K562 (cell line): ENCODE measurements at regions not wholly inside any gene's neighbourhood (a gene's known extent, or its start where the extent isn't known, plus 50 kb on each side); places are given as distances from the start of the nearest gene placed in this dataset.

Experiments
- ATF7 ChIP-seq: fragments of 450-650 bp; IDR thresholded peaks from 2 replicates; pipeline ENCODE4 v1.7.1; 2014; ENCODE audit warnings: mild to moderate bottlenecking, moderate library complexity
- EGR1 ChIP-seq: fragments of 450-650 bp; conservative IDR thresholded peaks from 2 replicates; pipeline ENCODE4 v1.6.1; 2017; ENCODE audit warnings: mild to moderate bottlenecking
- ESRRA ChIP-seq: fragments of 450-650 bp; IDR thresholded peaks from 2 replicates; pipeline ENCODE4 v1.6.1; 2014; ENCODE audit warnings: low read depth, mild to moderate bottlenecking, moderate library complexity, borderline replicate concordance
- FOXM1 ChIP-seq, 2 experiments: fragments of 450-650 bp in 1 of 2; sonication (generic) in 1 of 2; formaldehyde crosslinking in 1 of 2; IDR thresholded peaks; 2 replicates each; pipeline versions ENCODE4 v1.6.1 to v1.9.0; 2017 to 2022; ENCODE audit warnings: low read depth in 2 of 2, mild to moderate bottlenecking in 2 of 2, missing genetic modification reagents in 1 of 2, moderate library complexity in 1 of 2
- NEUROD1 ChIP-seq: fragments of 150-350 bp; IDR thresholded peaks from 2 replicates; pipeline ENCODE4 v1.6.1; 2014; ENCODE audit warnings: borderline replicate concordance, low read length, low read depth; ENCODE audit not compliant: partially characterized antibody
- PREB ChIP-seq: sonication (generic); formaldehyde crosslinking; IDR thresholded peaks from 2 replicates; pipeline ENCODE4 v1.8.1; 2023; ENCODE audit warnings: mild to moderate bottlenecking, missing genetic modification reagents
- RUNX1 ChIP-seq: sonication (generic); IDR thresholded peaks from 2 replicates; pipeline ENCODE4 v1.6.1; 2016; ENCODE audit warnings: antibody characterized with exemption, low read depth
- SOX6 ChIP-seq: fragments of 450-650 bp; IDR thresholded peaks from 2 replicates; pipeline ENCODE4 v1.6.1; 2014; ENCODE audit warnings: mild to moderate bottlenecking
- TBL1XR1 ChIP-seq, 2 experiments: IDR thresholded peaks; 2 replicates each; pipeline ENCODE4 v1.6.1; 2012; ENCODE audit warnings: improper control_type of control experiment in 2 of 2, low read length in 2 of 2, mild to moderate bottlenecking in 1 of 2
- TFAM ChIP-seq: fragments of 250-450 bp; sonication (Bioruptor Pico); conservative IDR thresholded peaks from 2 replicates; pipeline ENCODE4 v1.5.0; 2021; ENCODE audit warnings: mild to moderate bottlenecking, moderate library complexity
- TRIM24 ChIP-seq, 2 experiments: fragments of 450-650 bp; IDR thresholded peaks; 2 replicates each; pipeline ENCODE4 v1.6.1; 2016
- ZBTB5 ChIP-seq: fragments of 450-650 bp; IDR thresholded peaks from 2 replicates; pipeline ENCODE4 v1.6.1; 2017; ENCODE audit warnings: antibody characterized with exemption
- ZNF165 ChIP-seq: fragments of 250-450 bp; sonication (Bioruptor Pico); IDR thresholded peaks from 2 replicates; pipeline ENCODE4 v1.4.0; 2020; ENCODE audit warnings: borderline replicate concordance
- TF ChIP-seq, protein P1 (sequence below), 2 experiments: IDR thresholded peaks; 2 replicates each; pipeline ENCODE4 v1.6.1; 2012; ENCODE audit warnings: improper control_type of control experiment in 2 of 2, low read depth in 2 of 2, low read length in 2 of 2, borderline replicate concordance in 1 of 2
- TF ChIP-seq, protein P2 (sequence below): fragments of 450-650 bp; IDR thresholded peaks from 2 replicates; pipeline ENCODE4 v1.6.1; 2016; ENCODE audit warnings: mild to moderate bottlenecking
- TF ChIP-seq, protein P3 (sequence below): sonication (generic); formaldehyde crosslinking; IDR thresholded peaks from 2 replicates; pipeline ENCODE4 v1.8.1; 2023; ENCODE audit warnings: mild to moderate bottlenecking, missing genetic modification reagents
- TF ChIP-seq, protein P4 (sequence below): fragments of 250-450 bp; sonication (Bioruptor Pico); IDR thresholded peaks from 2 replicates; pipeline ENCODE4 v1.8.0; 2021; ENCODE audit warnings: mild to moderate bottlenecking, moderate library complexity

GRCh38 chr13:99686157-99686572 is 184.9 kb downstream of the TM9SF2 start (continued):
- TF ChIP-seq, protein P1, sequence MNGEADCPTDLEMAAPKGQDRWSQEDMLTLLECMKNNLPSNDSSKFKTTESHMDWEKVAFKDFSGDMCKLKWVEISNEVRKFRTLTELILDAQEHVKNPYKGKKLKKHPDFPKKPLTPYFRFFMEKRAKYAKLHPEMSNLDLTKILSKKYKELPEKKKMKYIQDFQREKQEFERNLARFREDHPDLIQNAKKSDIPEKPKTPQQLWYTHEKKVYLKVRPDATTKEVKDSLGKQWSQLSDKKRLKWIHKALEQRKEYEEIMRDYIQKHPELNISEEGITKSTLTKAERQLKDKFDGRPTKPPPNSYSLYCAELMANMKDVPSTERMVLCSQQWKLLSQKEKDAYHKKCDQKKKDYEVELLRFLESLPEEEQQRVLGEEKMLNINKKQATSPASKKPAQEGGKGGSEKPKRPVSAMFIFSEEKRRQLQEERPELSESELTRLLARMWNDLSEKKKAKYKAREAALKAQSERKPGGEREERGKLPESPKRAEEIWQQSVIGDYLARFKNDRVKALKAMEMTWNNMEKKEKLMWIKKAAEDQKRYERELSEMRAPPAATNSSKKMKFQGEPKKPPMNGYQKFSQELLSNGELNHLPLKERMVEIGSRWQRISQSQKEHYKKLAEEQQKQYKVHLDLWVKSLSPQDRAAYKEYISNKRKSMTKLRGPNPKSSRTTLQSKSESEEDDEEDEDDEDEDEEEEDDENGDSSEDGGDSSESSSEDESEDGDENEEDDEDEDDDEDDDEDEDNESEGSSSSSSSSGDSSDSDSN (IDR thresholded peaks at IDR 0.05; ENCODE audit: borderline replicate concordance in 1 of 2, low read depth in 2 of 2, low read length in 2 of 2): peak in 1 of 2 experiments; percentile 87; a peak in 2 of 4 replicates
- TF ChIP-seq RUNX1: no peak
- 0 out of 2 replicates have a peak, but pooled peaks have one; percentile 16 for TF ChIP-seq ATF7
- TF ChIP-seq, protein P2, sequence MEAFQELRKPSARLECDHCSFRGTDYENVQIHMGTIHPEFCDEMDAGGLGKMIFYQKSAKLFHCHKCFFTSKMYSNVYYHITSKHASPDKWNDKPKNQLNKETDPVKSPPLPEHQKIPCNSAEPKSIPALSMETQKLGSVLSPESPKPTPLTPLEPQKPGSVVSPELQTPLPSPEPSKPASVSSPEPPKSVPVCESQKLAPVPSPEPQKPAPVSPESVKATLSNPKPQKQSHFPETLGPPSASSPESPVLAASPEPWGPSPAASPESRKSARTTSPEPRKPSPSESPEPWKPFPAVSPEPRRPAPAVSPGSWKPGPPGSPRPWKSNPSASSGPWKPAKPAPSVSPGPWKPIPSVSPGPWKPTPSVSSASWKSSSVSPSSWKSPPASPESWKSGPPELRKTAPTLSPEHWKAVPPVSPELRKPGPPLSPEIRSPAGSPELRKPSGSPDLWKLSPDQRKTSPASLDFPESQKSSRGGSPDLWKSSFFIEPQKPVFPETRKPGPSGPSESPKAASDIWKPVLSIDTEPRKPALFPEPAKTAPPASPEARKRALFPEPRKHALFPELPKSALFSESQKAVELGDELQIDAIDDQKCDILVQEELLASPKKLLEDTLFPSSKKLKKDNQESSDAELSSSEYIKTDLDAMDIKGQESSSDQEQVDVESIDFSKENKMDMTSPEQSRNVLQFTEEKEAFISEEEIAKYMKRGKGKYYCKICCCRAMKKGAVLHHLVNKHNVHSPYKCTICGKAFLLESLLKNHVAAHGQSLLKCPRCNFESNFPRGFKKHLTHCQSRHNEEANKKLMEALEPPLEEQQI: no peak
- no peak for TF ChIP-seq PREB (CRISPR knock-in tag)
- no peak for TF ChIP-seq ZBTB5
- TF ChIP-seq NEUROD1: peak; percentile 34
- TF ChIP-seq TBL1XR1 (IDR thresholded peaks at IDR 0.05; ENCODE audit: low read length in 2 of 2): no peak
- no peak for TF ChIP-seq TFAM (CRISPR knock-in tag)
- TF ChIP-seq FOXM1 (IDR thresholded peaks at IDR 0.05; ENCODE audit: low read depth): no peak
- TF ChIP-seq FOXM1 (CRISPR knock-in tag; IDR thresholded peaks at IDR 0.05; ENCODE audit: low read depth): no peak
- TF ChIP-seq, protein P3, sequence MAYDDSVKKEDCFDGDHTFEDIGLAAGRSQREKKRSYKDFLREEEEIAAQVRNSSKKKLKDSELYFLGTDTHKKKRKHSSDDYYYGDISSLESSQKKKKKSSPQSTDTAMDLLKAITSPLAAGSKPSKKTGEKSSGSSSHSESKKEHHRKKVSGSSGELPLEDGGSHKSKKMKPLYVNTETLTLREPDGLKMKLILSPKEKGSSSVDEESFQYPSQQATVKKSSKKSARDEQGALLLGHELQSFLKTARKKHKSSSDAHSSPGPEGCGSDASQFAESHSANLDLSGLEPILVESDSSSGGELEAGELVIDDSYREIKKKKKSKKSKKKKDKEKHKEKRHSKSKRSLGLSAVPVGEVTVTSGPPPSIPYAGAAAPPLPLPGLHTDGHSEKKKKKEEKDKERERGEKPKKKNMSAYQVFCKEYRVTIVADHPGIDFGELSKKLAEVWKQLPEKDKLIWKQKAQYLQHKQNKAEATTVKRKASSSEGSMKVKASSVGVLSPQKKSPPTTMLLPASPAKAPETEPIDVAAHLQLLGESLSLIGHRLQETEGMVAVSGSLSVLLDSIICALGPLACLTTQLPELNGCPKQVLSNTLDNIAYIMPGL: no peak
- TF ChIP-seq TRIM24 (IDR thresholded peaks at IDR 0.05): 0 out of 4 replicates have a peak, but pooled peaks of 1 of the 2 experiments have one; percentile 29
- TF ChIP-seq ZNF165: no peak
- TF ChIP-seq EGR1: no peak
- TF ChIP-seq SOX6: no peak
- TF ChIP-seq, protein P4, sequence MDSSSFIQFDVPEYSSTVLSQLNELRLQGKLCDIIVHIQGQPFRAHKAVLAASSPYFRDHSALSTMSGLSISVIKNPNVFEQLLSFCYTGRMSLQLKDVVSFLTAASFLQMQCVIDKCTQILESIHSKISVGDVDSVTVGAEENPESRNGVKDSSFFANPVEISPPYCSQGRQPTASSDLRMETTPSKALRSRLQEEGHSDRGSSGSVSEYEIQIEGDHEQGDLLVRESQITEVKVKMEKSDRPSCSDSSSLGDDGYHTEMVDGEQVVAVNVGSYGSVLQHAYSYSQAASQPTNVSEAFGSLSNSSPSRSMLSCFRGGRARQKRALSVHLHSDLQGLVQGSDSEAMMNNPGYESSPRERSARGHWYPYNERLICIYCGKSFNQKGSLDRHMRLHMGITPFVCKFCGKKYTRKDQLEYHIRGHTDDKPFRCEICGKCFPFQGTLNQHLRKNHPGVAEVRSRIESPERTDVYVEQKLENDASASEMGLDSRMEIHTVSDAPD (CRISPR knock-in tag): no peak
- TF ChIP-seq ESRRA: no peak
